HEK293 (cell line): ENCODE measurements at regions not wholly inside any gene's neighbourhood (a gene's known extent, or its start where the extent isn't known, plus 50 kb on each side); places are given as distances from the start of the nearest gene placed in this dataset.
"Not testable (repeated sequence)": the region's sequence is repeated elsewhere in the genome, so short reads cannot be mapped to it uniquely, and the experiment has no call there.

Experiments
- CTCF ChIA-PET: fragments of 350-600 bp; formaldehyde crosslinking; extraction: SDS; loops from one replicate; lab custom pipeline; 2021; ENCODE audit warnings: antibody characterized with exemption; lab: Yijun Ruan, JAX
- POLR2A ChIA-PET: fragments of 300-600 bp; formaldehyde crosslinking; extraction: SDS; loops from one replicate; lab custom pipeline; 2020; ENCODE audit warnings: antibody characterized with exemption, inconsistent platforms; lab: Yijun Ruan, JAX
- H3K27ac ChIP-seq: fragments of 200-500 bp; sonication (Bioruptor generic); 2 replicates; pipeline ENCODE4 v1.5.1; 2014; ENCODE audit warnings: low read depth, low read length, control low read depth, inconsistent platforms; ENCODE audit errors: extremely low read depth
- H3K36me3 ChIP-seq, 2 experiments: fragments of 200-500 bp in 1 of 2; sonication (Bioruptor generic) in 1 of 2; 1 replicate in 1 of 2; 2 replicates in 1 of 2; pipeline ENCODE4 v1.5.1; 2014 to 2017; ENCODE audit warnings: inconsistent platforms in 2 of 2, low read length in 2 of 2; ENCODE audit not compliant: control insufficient read depth in 2 of 2, insufficient read depth in 1 of 2
- H3K4me1 ChIP-seq: fragments of 200-500 bp; sonication (Bioruptor generic); 2 replicates; pipeline ENCODE4 v1.5.1; 2014; ENCODE audit warnings: mild to moderate bottlenecking, low read length, inconsistent platforms; ENCODE audit not compliant: control insufficient read depth, insufficient read depth
- H3K4me3 ChIP-seq: 2 replicates; pipeline ENCODE4 v1.5.1; 2011; ENCODE audit warnings: low read depth, mild to moderate bottlenecking, control low read depth, low read length, moderate library complexity
- H3K9me3 ChIP-seq: fragments of 200-500 bp; sonication (Bioruptor generic); 2 replicates; pipeline ENCODE4 v1.5.1; 2014; ENCODE audit warnings: low read depth, low read length, inconsistent platforms; ENCODE audit not compliant: control insufficient read depth, insufficient read depth
- AEBP2 ChIP-seq: fragments of 450-650 bp; formaldehyde crosslinking; IDR thresholded peaks from 2 replicates; pipeline ENCODE4 v1.5.1; 2016; ENCODE audit warnings: missing biosample characterization, missing genetic modification characterization, borderline replicate concordance
- GLI2 ChIP-seq: fragments of 450-650 bp; formaldehyde crosslinking; IDR thresholded peaks from 2 replicates; pipeline ENCODE4; 2017; ENCODE audit warnings: missing biosample characterization, missing genetic modification characterization, low read depth, borderline replicate concordance
- OVOL3 ChIP-seq: fragments of 450-650 bp; formaldehyde crosslinking; IDR thresholded peaks from 2 replicates; pipeline ENCODE4 v1.5.1; 2016; ENCODE audit warnings: missing biosample characterization, missing genetic modification characterization
- ZNF146 ChIP-seq: fragments of 450-650 bp; formaldehyde crosslinking; IDR thresholded peaks from 2 replicates; pipeline ENCODE4 v1.5.1; 2016; ENCODE audit warnings: missing biosample characterization, missing genetic modification characterization
- ZNF169 ChIP-seq: fragments of 450-650 bp; formaldehyde crosslinking; IDR thresholded peaks from 2 replicates; pipeline ENCODE4 v1.5.1; 2016; ENCODE audit warnings: missing biosample characterization, missing genetic modification characterization
- ZNF19 ChIP-seq: fragments of 450-650 bp; formaldehyde crosslinking; IDR thresholded peaks from 2 replicates; pipeline ENCODE4; 2016; ENCODE audit warnings: missing biosample characterization, missing genetic modification characterization, low read depth
- ZNF202 ChIP-seq: fragments of 450-650 bp; formaldehyde crosslinking; IDR thresholded peaks from 2 replicates; pipeline ENCODE4 v1.5.1; 2016; ENCODE audit warnings: missing biosample characterization, missing genetic modification characterization, borderline replicate concordance
- ZNF530 ChIP-seq: fragments of 450-650 bp; formaldehyde crosslinking; IDR thresholded peaks from 2 replicates; pipeline ENCODE4 v1.5.1; 2016; ENCODE audit warnings: low read depth, missing biosample characterization, missing genetic modification characterization
- ZNF610 ChIP-seq: fragments of 450-650 bp; formaldehyde crosslinking; IDR thresholded peaks from 2 replicates; pipeline ENCODE4 v1.5.1; 2016; ENCODE audit warnings: missing biosample characterization, missing genetic modification characterization, borderline replicate concordance
- ZNF626 ChIP-seq: fragments of 450-650 bp; sonication (Bioruptor Pico); formaldehyde crosslinking; IDR thresholded peaks from 2 replicates; pipeline ENCODE4 v1.5.1; 2018; ENCODE audit warnings: missing biosample characterization, missing genetic modification characterization, inconsistent platforms
- ZNF768 ChIP-seq: fragments of 450-650 bp; formaldehyde crosslinking; IDR thresholded peaks from 2 replicates; pipeline ENCODE4 v1.5.1; 2018; ENCODE audit warnings: missing biosample characterization, mild to moderate bottlenecking, missing genetic modification characterization
- ZNF843 ChIP-seq: fragments of 450-650 bp; formaldehyde crosslinking; IDR thresholded peaks from 2 replicates; pipeline ENCODE4 v1.5.1; 2016; ENCODE audit warnings: missing biosample characterization, missing genetic modification characterization
- ZXDB ChIP-seq: fragments of 450-650 bp; formaldehyde crosslinking; IDR thresholded peaks from 2 replicates; pipeline ENCODE4 v1.5.1; 2016; ENCODE audit warnings: missing biosample characterization, missing genetic modification characterization
- TF ChIP-seq, protein P1 (sequence below): fragments of 450-650 bp; formaldehyde crosslinking; IDR thresholded peaks from 2 replicates; pipeline ENCODE4 v1.5.1; 2016; ENCODE audit warnings: missing biosample characterization, missing genetic modification characterization, borderline replicate concordance
- TF ChIP-seq, protein P2 (sequence below): fragments of 450-650 bp; IDR thresholded peaks from 2 replicates; pipeline ENCODE4 v1.5.1; 2018; ENCODE audit warnings: missing biosample characterization, mild to moderate bottlenecking, missing genetic modification characterization
- TF ChIP-seq, protein P3 (sequence below): sonication (generic); formaldehyde crosslinking; IDR thresholded peaks from 2 replicates; pipeline ENCODE4 v1.8.1; 2022; ENCODE audit warnings: mild to moderate bottlenecking, moderate library complexity, missing genetic modification reagents

DNA sequence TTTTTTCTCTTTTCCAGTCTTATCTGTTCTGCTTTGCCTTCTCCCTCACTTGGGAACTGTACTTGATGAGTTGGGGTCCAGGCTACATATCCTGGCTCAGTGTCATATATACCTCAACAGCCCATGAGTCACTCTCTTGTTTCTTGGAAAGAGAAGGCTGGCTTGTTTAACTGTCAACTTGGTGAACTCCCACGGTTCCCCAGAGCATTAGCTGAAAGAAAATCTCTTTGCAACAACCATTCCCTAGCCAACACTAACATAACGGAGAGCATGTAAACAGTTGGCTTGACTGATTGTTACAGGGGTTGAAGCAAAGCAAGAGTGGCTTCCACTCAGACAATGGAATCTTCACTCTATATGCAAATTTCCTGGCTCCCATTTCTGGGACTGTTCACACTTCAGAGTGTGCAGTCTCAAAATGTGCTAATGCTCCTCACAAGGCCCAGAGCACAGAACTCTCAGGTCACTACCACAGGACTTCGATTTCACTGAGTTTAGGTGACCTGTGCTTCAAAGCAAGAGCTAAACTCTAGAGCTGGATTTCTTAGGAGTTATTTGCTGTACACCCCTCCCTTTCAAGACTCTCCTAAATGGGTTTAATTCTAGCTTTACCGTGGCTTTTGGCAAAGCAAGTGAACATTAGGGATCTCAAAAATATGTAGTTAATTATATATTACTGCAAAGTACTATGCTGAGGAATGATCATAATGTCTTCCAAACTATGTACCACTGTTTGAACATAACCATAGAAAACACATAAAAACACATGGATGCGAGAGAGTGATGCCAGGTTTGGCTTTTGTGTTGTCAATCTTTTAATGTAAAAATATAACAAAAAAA, 609.8 kb downstream of the RFPL4B start (continued):
- TF ChIP-seq ZNF626 (tag by site-specific recombination) (no peak), ZXDB (peak; percentile 45; the same call in 1 of the 2 replicates), AEBP2 (tag by site-specific recombination) (no peak), ZNF843 (tag by site-specific recombination) (peak; percentile 63), OVOL3 (tag by site-specific recombination) (peak; percentile 100), ZNF530 (tag by site-specific recombination) (no peak)
- TF ChIP-seq, protein P1, sequence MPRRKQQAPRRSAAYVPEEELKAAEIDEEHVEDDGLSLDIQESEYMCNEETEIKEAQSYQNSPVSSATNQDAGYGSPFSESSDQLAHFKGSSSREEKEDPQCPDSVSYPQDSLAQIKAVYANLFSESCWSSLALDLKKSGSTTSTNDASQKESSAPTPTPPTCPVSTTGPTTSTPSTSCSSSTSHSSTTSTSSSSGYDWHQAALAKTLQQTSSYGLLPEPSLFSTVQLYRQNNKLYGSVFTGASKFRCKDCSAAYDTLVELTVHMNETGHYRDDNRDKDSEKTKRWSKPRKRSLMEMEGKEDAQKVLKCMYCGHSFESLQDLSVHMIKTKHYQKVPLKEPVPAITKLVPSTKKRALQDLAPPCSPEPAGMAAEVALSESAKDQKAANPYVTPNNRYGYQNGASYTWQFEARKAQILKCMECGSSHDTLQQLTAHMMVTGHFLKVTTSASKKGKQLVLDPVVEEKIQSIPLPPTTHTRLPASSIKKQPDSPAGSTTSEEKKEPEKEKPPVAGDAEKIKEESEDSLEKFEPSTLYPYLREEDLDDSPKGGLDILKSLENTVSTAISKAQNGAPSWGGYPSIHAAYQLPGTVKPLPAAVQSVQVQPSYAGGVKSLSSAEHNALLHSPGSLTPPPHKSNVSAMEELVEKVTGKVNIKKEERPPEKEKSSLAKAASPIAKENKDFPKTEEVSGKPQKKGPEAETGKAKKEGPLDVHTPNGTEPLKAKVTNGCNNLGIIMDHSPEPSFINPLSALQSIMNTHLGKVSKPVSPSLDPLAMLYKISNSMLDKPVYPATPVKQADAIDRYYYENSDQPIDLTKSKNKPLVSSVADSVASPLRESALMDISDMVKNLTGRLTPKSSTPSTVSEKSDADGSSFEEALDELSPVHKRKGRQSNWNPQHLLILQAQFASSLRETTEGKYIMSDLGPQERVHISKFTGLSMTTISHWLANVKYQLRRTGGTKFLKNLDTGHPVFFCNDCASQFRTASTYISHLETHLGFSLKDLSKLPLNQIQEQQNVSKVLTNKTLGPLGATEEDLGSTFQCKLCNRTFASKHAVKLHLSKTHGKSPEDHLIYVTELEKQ = peak; percentile 68; the same call in 1 of the 2 replicates
- TF ChIP-seq, protein P2, sequence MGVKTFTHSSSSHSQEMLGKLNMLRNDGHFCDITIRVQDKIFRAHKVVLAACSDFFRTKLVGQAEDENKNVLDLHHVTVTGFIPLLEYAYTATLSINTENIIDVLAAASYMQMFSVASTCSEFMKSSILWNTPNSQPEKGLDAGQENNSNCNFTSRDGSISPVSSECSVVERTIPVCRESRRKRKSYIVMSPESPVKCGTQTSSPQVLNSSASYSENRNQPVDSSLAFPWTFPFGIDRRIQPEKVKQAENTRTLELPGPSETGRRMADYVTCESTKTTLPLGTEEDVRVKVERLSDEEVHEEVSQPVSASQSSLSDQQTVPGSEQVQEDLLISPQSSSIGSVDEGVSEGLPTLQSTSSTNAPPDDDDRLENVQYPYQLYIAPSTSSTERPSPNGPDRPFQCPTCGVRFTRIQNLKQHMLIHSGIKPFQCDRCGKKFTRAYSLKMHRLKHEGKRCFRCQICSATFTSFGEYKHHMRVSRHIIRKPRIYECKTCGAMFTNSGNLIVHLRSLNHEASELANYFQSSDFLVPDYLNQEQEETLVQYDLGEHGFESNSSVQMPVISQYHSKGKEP (tag by site-specific recombination) = peak; percentile 65; the same call in 1 of the 2 replicates

DNA sequence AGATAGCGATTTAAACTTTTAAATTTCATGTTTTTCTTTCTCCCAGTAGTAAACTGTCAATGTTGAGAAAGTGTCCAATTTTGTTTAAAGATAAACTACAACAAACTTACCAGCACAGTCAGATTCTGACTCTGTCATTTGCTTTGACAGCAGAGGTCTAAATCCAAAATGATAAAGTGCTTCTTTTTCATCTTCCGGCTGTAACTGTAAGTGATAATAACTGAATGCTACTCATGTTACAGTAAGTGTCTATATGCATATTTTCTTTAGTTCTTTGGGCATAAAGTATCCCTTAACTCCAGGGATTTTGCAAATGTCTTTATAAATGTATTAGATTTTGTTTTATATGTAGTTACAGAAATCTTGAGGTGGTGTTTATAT, 610.4 kb downstream of the RFPL4B start:
- H3K27ac ChIP-seq = no peak overlapping the region
- 0 out of 2 replicates have a peak, but pooled peaks cover 3% of the 10 kb centered on the region for H3K4me1 ChIP-seq
- TF ChIP-seq, protein P3, sequence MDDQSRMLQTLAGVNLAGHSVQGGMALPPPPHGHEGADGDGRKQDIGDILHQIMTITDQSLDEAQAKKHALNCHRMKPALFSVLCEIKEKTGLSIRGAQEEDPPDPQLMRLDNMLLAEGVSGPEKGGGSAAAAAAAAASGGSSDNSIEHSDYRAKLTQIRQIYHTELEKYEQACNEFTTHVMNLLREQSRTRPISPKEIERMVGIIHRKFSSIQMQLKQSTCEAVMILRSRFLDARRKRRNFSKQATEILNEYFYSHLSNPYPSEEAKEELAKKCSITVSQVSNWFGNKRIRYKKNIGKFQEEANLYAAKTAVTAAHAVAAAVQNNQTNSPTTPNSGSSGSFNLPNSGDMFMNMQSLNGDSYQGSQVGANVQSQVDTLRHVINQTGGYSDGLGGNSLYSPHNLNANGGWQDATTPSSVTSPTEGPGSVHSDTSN (CRISPR knock-in tag) = no peak
- no peak for TF ChIP-seq ZNF19
- TF ChIP-seq ZNF202 (tag by site-specific recombination) = no peak
- TF ChIP-seq ZNF169 (tag by site-specific recombination) = no peak
- TF ChIP-seq ZNF610 (tag by site-specific recombination) = no peak
- TF ChIP-seq GLI2 (tag by site-specific recombination) = no peak
- H3K9me3 ChIP-seq = no peaks in the 10 kb centered on the region
- ChIA-PET POLR2A (no interaction called here), CTCF (no interaction called here)
- no peaks in the 10 kb centered on the region for H3K36me3 ChIP-seq
- no peak overlapping the region for H3K4me3 ChIP-seq

- H3K9me3 ChIP-seq, H3K4me1 ChIP-seq, POLR2A ChIA-PET, H3K4me3 ChIP-seq, H3K27ac ChIP-seq, H3K36me3 ChIP-seq, CTCF ChIA-PET: not testable (repeated sequence)
- TF ChIP-seq ZNF768 (tag by site-specific recombination) = 0 out of 2 replicates have a peak, but pooled peaks have one; percentile 29
- peak; percentile 87; the same call in 1 of the 2 replicates for TF ChIP-seq ZNF146 (tag by site-specific recombination)
Measured at GRCh38 chr6:112960130-112960529, 613.0 kb downstream of the RFPL4B start.
